Gastroesophageal sphincter (tissue), 3 donors: ENCODE measurements at regions not wholly inside any gene's neighbourhood (a gene's known extent, or its start where the extent isn't known, plus 50 kb on each side); places are given as distances from the start of the nearest gene placed in this dataset.

Experiments used
- EP300 ChIP-seq: sonication (generic); formaldehyde crosslinking; IDR thresholded peaks from one replicate; pipeline ENCODE4 v1.6.1; 2017; ENCODE audit warnings: antibody characterized with exemption, mild to moderate bottlenecking
- POLR2A ChIP-seq, 2 donors: fragments of 450-650 bp; IDR thresholded peaks; one replicate each; pipeline ENCODE4 v1.6.1; 2017; ENCODE audit warnings: antibody characterized with exemption in 2 of 2, mild to moderate bottlenecking in 2 of 2, moderate library complexity in 1 of 2
- TF ChIP-seq, protein P1 (sequence below), 4 experiments: fragments of 200-600 bp in 2 of 4; fragments of 450-650 bp in 2 of 4; sonication (generic) in 1 of 4; IDR thresholded peaks; one replicate each; pipeline ENCODE4 v1.5.1; 2017 to 2019; ENCODE audit warnings: antibody characterized with exemption in 4 of 4, mild to moderate bottlenecking in 2 of 4, moderate library complexity in 2 of 4

GRCh38 chr5:163822548-163822947 is 317.1 kb downstream of the MAT2B start:
- TF ChIP-seq, protein P1, sequence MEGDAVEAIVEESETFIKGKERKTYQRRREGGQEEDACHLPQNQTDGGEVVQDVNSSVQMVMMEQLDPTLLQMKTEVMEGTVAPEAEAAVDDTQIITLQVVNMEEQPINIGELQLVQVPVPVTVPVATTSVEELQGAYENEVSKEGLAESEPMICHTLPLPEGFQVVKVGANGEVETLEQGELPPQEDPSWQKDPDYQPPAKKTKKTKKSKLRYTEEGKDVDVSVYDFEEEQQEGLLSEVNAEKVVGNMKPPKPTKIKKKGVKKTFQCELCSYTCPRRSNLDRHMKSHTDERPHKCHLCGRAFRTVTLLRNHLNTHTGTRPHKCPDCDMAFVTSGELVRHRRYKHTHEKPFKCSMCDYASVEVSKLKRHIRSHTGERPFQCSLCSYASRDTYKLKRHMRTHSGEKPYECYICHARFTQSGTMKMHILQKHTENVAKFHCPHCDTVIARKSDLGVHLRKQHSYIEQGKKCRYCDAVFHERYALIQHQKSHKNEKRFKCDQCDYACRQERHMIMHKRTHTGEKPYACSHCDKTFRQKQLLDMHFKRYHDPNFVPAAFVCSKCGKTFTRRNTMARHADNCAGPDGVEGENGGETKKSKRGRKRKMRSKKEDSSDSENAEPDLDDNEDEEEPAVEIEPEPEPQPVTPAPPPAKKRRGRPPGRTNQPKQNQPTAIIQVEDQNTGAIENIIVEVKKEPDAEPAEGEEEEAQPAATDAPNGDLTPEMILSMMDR (IDR thresholded peaks at IDR 0.05), result no peak
- TF ChIP-seq POLR2A (IDR thresholded peaks at IDR 0.05) (no peak), EP300 (no peak)
